IMR-90 (cell line): ENCODE measurements at regions not wholly inside any gene's neighbourhood (a gene's known extent, or its start where the extent isn't known, plus 50 kb on each side); places are given as distances from the start of the nearest gene placed in this dataset.

Experiments
- ATAC-seq: fragments of 200-7000 bp; cut with Tn5 transposase; 2 replicates; pipeline ENCODE4 v1.9.1; 2020; ENCODE audit warnings: low read depth, mild to moderate bottlenecking, moderate library complexity
- BruUV-seq: library from RNA; stranded (reverse); fragments of 400-500 nt; replicated peaks from 2 replicates; lab custom pipeline; 2021; lab: Mats Ljungman, UMichigan
- CTCF ChIA-PET: fragments of 300-600 bp; formaldehyde crosslinking; extraction: SDS; loops from one replicate; lab custom pipeline; 2021; ENCODE audit warnings: antibody characterized with exemption; lab: Yijun Ruan, JAX
- POLR2A ChIA-PET: fragments of 300-600 bp; sonication (Branson Sonifier 250); formaldehyde crosslinking; loops from one replicate; lab custom pipeline; 2022; ENCODE audit warnings: antibody characterized with exemption; ENCODE audit not compliant: unreplicated experiment; lab: Charles Lee
- DNase-seq: peaks from one replicate; pipeline ENCODE4 v3.0.0; 2013
- H2AFZ ChIP-seq: replicated peaks from 2 replicates; pipeline ENCODE3; 2013; ENCODE audit warnings: low read length, mild to moderate bottlenecking; ENCODE audit not compliant: poor library complexity
- H2AK5ac ChIP-seq: 2 replicates; pipeline ENCODE4 v1.6.1; 2013; ENCODE audit warnings: low read depth, low read length, inconsistent platforms
- H2AK9ac ChIP-seq: replicated peaks from 2 replicates; pipeline ENCODE3; 2013; ENCODE audit warnings: mild to moderate bottlenecking, low read depth, low read length, moderate library complexity; ENCODE audit not compliant: poor library complexity
- H2BK120ac ChIP-seq: 2 replicates; pipeline ENCODE4 v1.6.1; 2013; ENCODE audit warnings: low read depth, low read length, inconsistent platforms
- H2BK15ac ChIP-seq: 3 replicates; pipeline ENCODE4 v1.6.1; 2013; ENCODE audit warnings: low read depth, low read length, inconsistent platforms
- H2BK20ac ChIP-seq: 2 replicates; pipeline ENCODE4 v1.6.1; 2013; ENCODE audit warnings: low read depth, mild to moderate bottlenecking, inconsistent platforms, low read length, moderate library complexity
- H2BK5ac ChIP-seq: 2 replicates; pipeline ENCODE4 v1.6.1; 2013; ENCODE audit warnings: mild to moderate bottlenecking, low read depth, low read length, inconsistent platforms; ENCODE audit not compliant: poor library complexity, severe bottlenecking
- H3K14ac ChIP-seq: replicated peaks from 2 replicates; pipeline ENCODE4 v1.6.1; 2013; ENCODE audit warnings: low read depth, low read length, inconsistent platforms
- H3K18ac ChIP-seq: 2 replicates; pipeline ENCODE4 v1.6.1; 2013; ENCODE audit warnings: low read depth, low read length, control low read depth
- H3K23ac ChIP-seq: 2 replicates; pipeline ENCODE4 v1.6.1; 2013; ENCODE audit warnings: low read depth, low read length, inconsistent platforms
- H3K27ac ChIP-seq: 2 replicates; pipeline ENCODE4 v1.5.1; 2013; ENCODE audit warnings: mild to moderate bottlenecking, control low read depth, low read length; ENCODE audit not compliant: insufficient read depth
- H3K27me3 ChIP-seq: 2 replicates; pipeline ENCODE4 v1.6.1; 2013; ENCODE audit warnings: low read length; ENCODE audit not compliant: control insufficient read depth, insufficient read depth
- H3K36me3 ChIP-seq: 2 replicates; pipeline ENCODE4 v1.6.1; 2013; ENCODE audit warnings: low read length, mixed read lengths; ENCODE audit not compliant: control insufficient read depth, insufficient read depth
- H3K4ac ChIP-seq: 2 replicates; pipeline ENCODE4 v1.6.1; 2013; ENCODE audit warnings: low read depth, low read length, inconsistent platforms
- H3K4me1 ChIP-seq: 2 replicates; pipeline ENCODE4 v1.6.1; 2013; ENCODE audit warnings: low read length, mixed read lengths; ENCODE audit not compliant: control insufficient read depth, insufficient read depth
- H3K4me2 ChIP-seq: 2 replicates; pipeline ENCODE4 v1.6.1; 2013; ENCODE audit warnings: low read depth, mild to moderate bottlenecking, control low read depth, low read length, moderate library complexity
- H3K4me3 ChIP-seq: 2 replicates; pipeline ENCODE4 v1.5.1; 2013; ENCODE audit warnings: low read depth, mild to moderate bottlenecking, control low read depth, low read length, moderate library complexity; ENCODE audit not compliant: insufficient read depth
- H3K56ac ChIP-seq: 2 replicates; pipeline ENCODE4 v1.6.1; 2013; ENCODE audit warnings: low read length, inconsistent platforms; ENCODE audit not compliant: insufficient read depth; ENCODE audit errors: extremely low read depth
- H3K79me1 ChIP-seq, 2 experiments: 2 replicates each; pipeline ENCODE4 v1.6.1; 2013; ENCODE audit warnings: low read length in 2 of 2, inconsistent platforms in 1 of 2, low read depth in 1 of 2
- H3K9ac ChIP-seq: 2 replicates; pipeline ENCODE4 v1.6.1; 2013; ENCODE audit warnings: low read depth, low read length, control low read depth
- H3K9me1 ChIP-seq: 2 replicates; pipeline ENCODE4 v1.6.1; 2013; ENCODE audit warnings: low read length, inconsistent platforms; ENCODE audit not compliant: insufficient read depth
- H3K9me3 ChIP-seq: 2 replicates; pipeline ENCODE4 v1.6.1; 2013; ENCODE audit warnings: low read length; ENCODE audit not compliant: control insufficient read depth, insufficient read depth
- H4K20me1 ChIP-seq: 2 replicates; pipeline ENCODE4 v1.6.1; 2013; ENCODE audit warnings: low read length, inconsistent platforms; ENCODE audit not compliant: insufficient read depth
- H4K5ac ChIP-seq: 2 replicates; pipeline ENCODE4 v1.6.1; 2013; ENCODE audit warnings: mild to moderate bottlenecking, low read depth, low read length, control low read depth
- H4K8ac ChIP-seq, 2 experiments: 2 replicates each; pipeline ENCODE4 v1.6.1; 2013; ENCODE audit warnings: low read depth in 2 of 2, low read length in 2 of 2, control low read depth in 1 of 2, inconsistent platforms in 1 of 2
- H4K91ac ChIP-seq: 2 replicates; pipeline ENCODE4 v1.6.1; 2013; ENCODE audit warnings: low read depth, low read length, inconsistent platforms; ENCODE audit not compliant: insufficient read depth
- MAFK ChIP-seq: IDR thresholded peaks from 2 replicates; pipeline ENCODE4 v1.6.1; 2012; ENCODE audit warnings: low read depth, low read length, improper control_type of control experiment
- RAD21 ChIP-seq: IDR thresholded peaks from 2 replicates; pipeline ENCODE4 v1.6.1; 2012; ENCODE audit warnings: low read length, improper control_type of control experiment
- USF2 ChIP-seq: fragments of 150-350 bp; IDR thresholded peaks from 2 replicates; pipeline ENCODE4 v1.6.1; 2017; ENCODE audit warnings: mild to moderate bottlenecking, antibody characterized with exemption, low read length, low read depth
- WGBS, 2 experiments: methylation state at CpG; one replicate each; pipeline versions ENCODE4 v1.1.5 to v1.1.7; 2013; ENCODE audit warnings: missing lambda C conversion rate in 2 of 2; ENCODE audit not compliant: insufficient read length in 1 of 2; ENCODE audit errors: extremely low coverage in 2 of 2; 5-methylcytosine and 5-hydroxymethylcytosine counted together
- dilution Hi-C: fragments of 300-500 bp; cut with HindIII; formaldehyde crosslinking; loops from one replicate; pipeline ENCODE4 v1.14.3; 2018; ENCODE audit warnings: low sequenced_read_pairs; ENCODE audit not compliant: unreplicated experiment
- in situ Hi-C: fragments of 300-500 bp; cut with MboI; formaldehyde crosslinking; loops from 3 replicates; pipeline ENCODE4 v1.14.3; 2019; ENCODE audit warnings: low sequenced_read_pairs, inconsistent platforms, mixed read lengths
- intact Hi-C: fragments of 100-400 bp; cut with micrococcal nuclease; formaldehyde crosslinking; loops from 2 replicates; pipeline ENCODE4 v1.10.0; 2022

DNA sequence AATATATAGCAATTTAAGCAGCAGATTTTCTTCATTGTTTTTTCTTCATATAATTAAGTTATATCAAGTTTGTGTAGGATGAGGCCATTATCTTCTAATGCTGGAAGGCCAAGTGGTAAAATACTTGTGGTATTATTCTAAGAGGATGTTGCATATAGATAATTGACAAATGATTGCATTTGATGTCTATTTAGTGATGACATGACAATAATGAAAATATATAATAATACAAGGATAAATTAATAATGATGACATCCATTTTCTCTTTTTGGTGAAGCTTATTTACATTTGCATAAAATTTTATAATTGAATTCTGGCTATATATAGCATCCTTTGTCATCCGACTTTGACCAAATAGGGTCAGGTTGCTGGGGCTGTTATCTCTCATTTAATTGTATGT, 195.4 kb upstream of the KCNJ16 start:
- H4K5ac ChIP-seq: no peak overlapping the region
- H3K27me3 ChIP-seq: no peaks in the 10 kb centered on the region
- no peak overlapping the region for H3K4me2 ChIP-seq
- no peak for DNase-seq
- H2AK9ac ChIP-seq: no peak overlapping the region
- dilution Hi-C loops (no loop called here), intact Hi-C loops (no loop called here), in situ Hi-C loops (no loop called here)
- H4K8ac ChIP-seq: no peak overlapping the region
- H2BK120ac ChIP-seq: no peak overlapping the region
- no TSS peak for BruUV-seq
- POLR2A ChIA-PET: no interaction called here
- H3K36me3 ChIP-seq: no peaks in the 10 kb centered on the region
- peaks cover 3% of the 10 kb centered on the region; the same call in 1 of the 2 replicates for H3K9me3 ChIP-seq
- H2AK5ac ChIP-seq: no peak overlapping the region
- H3K27ac ChIP-seq: no peak overlapping the region
- H3K4me3 ChIP-seq: no peak overlapping the region
- no peak overlapping the region for H2AFZ ChIP-seq
- CTCF ChIA-PET: interaction anchor here (0.6 to 1.2 kb wide), 2 partner anchors 14 to 270 kb away, joined by 3 read pairs; no protein-coding TSS in a partner anchor
- no peaks in the 10 kb centered on the region for H4K20me1 ChIP-seq
- no peak overlapping the region for H3K56ac ChIP-seq
- no peak overlapping the region for H4K91ac ChIP-seq
- no peak overlapping the region for H3K14ac ChIP-seq
- ATAC-seq: no peak
- no peaks in the 10 kb centered on the region for H3K4me1 ChIP-seq
- WGBS, 2 experiments: no CpG with 5 or more reads among the region's 1 CpG
- no peaks in the 10 kb centered on the region for H3K79me1 ChIP-seq
- no peak overlapping the region for H3K23ac ChIP-seq
- H3K4ac ChIP-seq: no peak overlapping the region
- H2BK5ac ChIP-seq: no peak overlapping the region
- TF ChIP-seq USF2 (no peak), RAD21 (no peak), MAFK (peak; percentile 66)
- no peak overlapping the region for H3K9ac ChIP-seq
- H3K18ac ChIP-seq: no peak overlapping the region
- H2BK20ac ChIP-seq: no peak overlapping the region
- no peaks in the 10 kb centered on the region for H3K9me1 ChIP-seq
- H2BK15ac ChIP-seq: no peak overlapping the region
